SK-N-SH treated with all-trans-retinoic acid at 6 μM for 48 hours (cell line): ENCODE measurements at regions not wholly inside any gene's neighbourhood (a gene's known extent, or its start where the extent isn't known, plus 50 kb on each side); places are given as distances from the start of the nearest gene placed in this dataset.

Experiments
- ATAC-seq: fragments of 200-7000 bp; cut with Tn5 transposase; 3 replicates; pipeline ENCODE4 v1.9.1; 2020; ENCODE audit warnings: mild to moderate bottlenecking, moderate library complexity
- ARNTL ChIP-seq: fragments of 450-650 bp; formaldehyde crosslinking; IDR thresholded peaks from 2 replicates; pipeline ENCODE4 v1.5.0; 2020; ENCODE audit warnings: low read depth, mild to moderate bottlenecking, moderate library complexity, borderline replicate concordance
- CREB5 ChIP-seq: fragments of 250-450 bp; sonication (Bioruptor Pico); IDR thresholded peaks from 2 replicates; pipeline ENCODE4 v1.5.1; 2020; ENCODE audit warnings: low read depth, mild to moderate bottlenecking, moderate library complexity
- CSDC2 ChIP-seq: fragments of 250-450 bp; sonication (Bioruptor Pico); IDR thresholded peaks from 2 replicates; pipeline ENCODE4 v1.5.0; 2020; ENCODE audit warnings: mild to moderate bottlenecking, moderate library complexity
- ESRRG ChIP-seq: fragments of 250-450 bp; sonication (Bioruptor Pico); IDR thresholded peaks from 2 replicates; pipeline ENCODE4 v1.6.1; 2021; ENCODE audit warnings: mild to moderate bottlenecking
- OSR1 ChIP-seq: fragments of 250-450 bp; sonication (Bioruptor Pico); IDR thresholded peaks from 2 replicates; pipeline ENCODE4 v1.8.0; 2022; ENCODE audit warnings: moderate library complexity, mild to moderate bottlenecking, inconsistent platforms
- PPARA ChIP-seq: fragments of 250-450 bp; sonication (Bioruptor Pico); IDR thresholded peaks from 2 replicates; pipeline ENCODE4 v1.5.0; 2020; ENCODE audit warnings: mild to moderate bottlenecking, borderline replicate concordance
- TCF4 ChIP-seq: fragments of 250-450 bp; sonication (Bioruptor Pico); IDR thresholded peaks from 2 replicates; pipeline ENCODE4 v1.8.0; 2021; ENCODE audit warnings: mild to moderate bottlenecking, moderate library complexity, borderline replicate concordance
- TOX ChIP-seq: fragments of 250-450 bp; sonication (Bioruptor Pico); IDR thresholded peaks from 2 replicates; pipeline ENCODE4 v1.8.0; 2021; ENCODE audit warnings: mild to moderate bottlenecking, moderate library complexity, borderline replicate concordance
- TSHZ2 ChIP-seq: fragments of 250-450 bp; sonication (Bioruptor Pico); IDR thresholded peaks from 2 replicates; pipeline ENCODE4 v1.5.0; 2020; ENCODE audit warnings: mild to moderate bottlenecking, moderate library complexity
- ZFP3 ChIP-seq: fragments of 250-450 bp; sonication (Bioruptor Pico); IDR thresholded peaks from 2 replicates; pipeline ENCODE4 v1.5.0; 2020; ENCODE audit warnings: mild to moderate bottlenecking, moderate library complexity
- ZFP30 ChIP-seq: fragments of 450-650 bp; formaldehyde crosslinking; IDR thresholded peaks from 2 replicates; pipeline ENCODE4 v1.5.0; 2022; ENCODE audit warnings: mild to moderate bottlenecking, moderate library complexity
- ZNF565 ChIP-seq: fragments of 450-650 bp; formaldehyde crosslinking; conservative IDR thresholded peaks from 2 replicates; pipeline ENCODE4 v1.5.0; 2020; ENCODE audit warnings: low read depth, mild to moderate bottlenecking, moderate library complexity
- ZNF70 ChIP-seq: fragments of 450-650 bp; formaldehyde crosslinking; IDR thresholded peaks from 2 replicates; pipeline ENCODE4 v1.5.0; 2020; ENCODE audit warnings: mild to moderate bottlenecking, moderate library complexity
- ZNF8 ChIP-seq: fragments of 450-650 bp; formaldehyde crosslinking; IDR thresholded peaks from 2 replicates; pipeline ENCODE4 v1.5.0; 2020; ENCODE audit warnings: mild to moderate bottlenecking, moderate library complexity
- TF ChIP-seq, protein P1 (sequence below): fragments of 250-450 bp; sonication (Bioruptor Pico); IDR thresholded peaks from 2 replicates; pipeline ENCODE4 v1.5.1; 2021; ENCODE audit warnings: mild to moderate bottlenecking, moderate library complexity
- TF ChIP-seq, protein P2 (sequence below): fragments of 250-450 bp; sonication (Bioruptor Pico); IDR thresholded peaks from 2 replicates; pipeline ENCODE4 v1.8.0; 2020; ENCODE audit warnings: mild to moderate bottlenecking, moderate library complexity, borderline replicate concordance

- TF ChIP-seq ZNF70 (CRISPR knock-in tag), result no peak
- ATAC-seq, result no peak
Measured at GRCh38 chr14:76926521-76927251, 100.5 kb downstream of the LRRC74A start.

GRCh38 chr14:76925097-76925441 lies 98.9 kb downstream of the LRRC74A start:
- ATAC-seq, result no peak
- TF ChIP-seq ZFP3 (no peak), TSHZ2 (no peak)
- TF ChIP-seq, all 23 proteins: peak for 0

GRCh38 chr14:76924371-76925096 lies 98.3 kb downstream of the LRRC74A start:
- no peak for TF ChIP-seq ESRRG (CRISPR knock-in tag)
- no peak for TF ChIP-seq CSDC2 (CRISPR knock-in tag)
- no peak for TF ChIP-seq ZFP3
- TF ChIP-seq, protein P1, sequence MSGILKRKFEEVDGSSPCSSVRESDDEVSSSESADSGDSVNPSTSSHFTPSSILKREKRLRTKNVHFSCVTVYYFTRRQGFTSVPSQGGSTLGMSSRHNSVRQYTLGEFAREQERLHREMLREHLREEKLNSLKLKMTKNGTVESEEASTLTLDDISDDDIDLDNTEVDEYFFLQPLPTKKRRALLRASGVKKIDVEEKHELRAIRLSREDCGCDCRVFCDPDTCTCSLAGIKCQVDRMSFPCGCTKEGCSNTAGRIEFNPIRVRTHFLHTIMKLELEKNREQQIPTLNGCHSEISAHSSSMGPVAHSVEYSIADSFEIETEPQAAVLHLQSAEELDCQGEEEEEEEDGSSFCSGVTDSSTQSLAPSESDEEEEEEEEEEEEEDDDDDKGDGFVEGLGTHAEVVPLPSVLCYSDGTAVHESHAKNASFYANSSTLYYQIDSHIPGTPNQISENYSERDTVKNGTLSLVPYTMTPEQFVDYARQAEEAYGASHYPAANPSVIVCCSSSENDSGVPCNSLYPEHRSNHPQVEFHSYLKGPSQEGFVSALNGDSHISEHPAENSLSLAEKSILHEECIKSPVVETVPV (CRISPR knock-in tag), result no peak
- TF ChIP-seq OSR1 (CRISPR knock-in tag), result no peak
- TF ChIP-seq ZNF8 (CRISPR knock-in tag), result no peak
- no peak for TF ChIP-seq TSHZ2
- TF ChIP-seq TOX, result no peak
- TF ChIP-seq CREB5 (CRISPR knock-in tag), result no peak
- TF ChIP-seq ZFP30, result no peak
- TF ChIP-seq ZNF70 (CRISPR knock-in tag), result no peak
- TF ChIP-seq ZNF565, result no peak
- TF ChIP-seq TCF4 (CRISPR knock-in tag), result no peak
- TF ChIP-seq PPARA (CRISPR knock-in tag), result no peak
- TF ChIP-seq, protein P2, sequence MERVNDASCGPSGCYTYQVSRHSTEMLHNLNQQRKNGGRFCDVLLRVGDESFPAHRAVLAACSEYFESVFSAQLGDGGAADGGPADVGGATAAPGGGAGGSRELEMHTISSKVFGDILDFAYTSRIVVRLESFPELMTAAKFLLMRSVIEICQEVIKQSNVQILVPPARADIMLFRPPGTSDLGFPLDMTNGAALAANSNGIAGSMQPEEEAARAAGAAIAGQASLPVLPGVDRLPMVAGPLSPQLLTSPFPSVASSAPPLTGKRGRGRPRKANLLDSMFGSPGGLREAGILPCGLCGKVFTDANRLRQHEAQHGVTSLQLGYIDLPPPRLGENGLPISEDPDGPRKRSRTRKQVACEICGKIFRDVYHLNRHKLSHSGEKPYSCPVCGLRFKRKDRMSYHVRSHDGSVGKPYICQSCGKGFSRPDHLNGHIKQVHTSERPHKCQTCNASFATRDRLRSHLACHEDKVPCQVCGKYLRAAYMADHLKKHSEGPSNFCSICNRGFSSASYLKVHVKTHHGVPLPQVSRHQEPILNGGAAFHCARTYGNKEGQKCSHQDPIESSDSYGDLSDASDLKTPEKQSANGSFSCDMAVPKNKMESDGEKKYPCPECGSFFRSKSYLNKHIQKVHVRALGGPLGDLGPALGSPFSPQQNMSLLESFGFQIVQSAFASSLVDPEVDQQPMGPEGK (CRISPR knock-in tag), result no peak; the same call in 1 of the 2 replicates
- TF ChIP-seq ARNTL, result no peak
- ATAC-seq, result peak; percentile 23
